HepG2 (cell line): ENCODE measurements at regions not wholly inside any gene's neighbourhood (a gene's known extent, or its start where the extent isn't known, plus 50 kb on each side); places are given as distances from the start of the nearest gene placed in this dataset.

Source experiments
- ETV6 ChIP-seq: sonication (generic); formaldehyde crosslinking; conservative IDR thresholded peaks from 2 replicates; pipeline ENCODE4 v1.4.0; 2020; ENCODE audit warnings: missing genetic modification reagents
- JUN ChIP-seq: sonication (generic); formaldehyde crosslinking; IDR thresholded peaks from 2 replicates; pipeline ENCODE4 v1.4.0; 2020; ENCODE audit warnings: mild to moderate bottlenecking, missing genetic modification reagents
- MAZ ChIP-seq, 2 experiments: sonication (generic) in 1 of 2; formaldehyde crosslinking in 1 of 2; IDR thresholded peaks; 2 replicates each; pipeline versions ENCODE4 v1.5.0 to v1.6.1; 2012 to 2020; ENCODE audit warnings: low read depth in 2 of 2, mild to moderate bottlenecking in 2 of 2, borderline replicate concordance in 1 of 2, improper control_type of control experiment in 1 of 2, low read length in 1 of 2, missing genetic modification reagents in 1 of 2, moderate library complexity in 1 of 2
- NFE2L2 ChIP-seq: fragments of 150-350 bp; IDR thresholded peaks from 2 replicates; pipeline ENCODE4 v1.6.1; 2014; ENCODE audit warnings: low read length
- SUZ12 ChIP-seq: fragments of 150-350 bp; IDR thresholded peaks from 2 replicates; pipeline ENCODE4 v1.6.1; 2014; ENCODE audit warnings: low read depth, low read length
- TF ChIP-seq, protein P1 (sequence below): sonication (generic); formaldehyde crosslinking; IDR thresholded peaks from 2 replicates; pipeline ENCODE4 v1.5.0; 2020; ENCODE audit warnings: mild to moderate bottlenecking, missing genetic modification reagents, moderate library complexity
- TF ChIP-seq, protein P2 (sequence below): sonication (generic); formaldehyde crosslinking; IDR thresholded peaks from 2 replicates; pipeline ENCODE4 v1.4.0; 2020; ENCODE audit warnings: missing genetic modification reagents

DNA sequence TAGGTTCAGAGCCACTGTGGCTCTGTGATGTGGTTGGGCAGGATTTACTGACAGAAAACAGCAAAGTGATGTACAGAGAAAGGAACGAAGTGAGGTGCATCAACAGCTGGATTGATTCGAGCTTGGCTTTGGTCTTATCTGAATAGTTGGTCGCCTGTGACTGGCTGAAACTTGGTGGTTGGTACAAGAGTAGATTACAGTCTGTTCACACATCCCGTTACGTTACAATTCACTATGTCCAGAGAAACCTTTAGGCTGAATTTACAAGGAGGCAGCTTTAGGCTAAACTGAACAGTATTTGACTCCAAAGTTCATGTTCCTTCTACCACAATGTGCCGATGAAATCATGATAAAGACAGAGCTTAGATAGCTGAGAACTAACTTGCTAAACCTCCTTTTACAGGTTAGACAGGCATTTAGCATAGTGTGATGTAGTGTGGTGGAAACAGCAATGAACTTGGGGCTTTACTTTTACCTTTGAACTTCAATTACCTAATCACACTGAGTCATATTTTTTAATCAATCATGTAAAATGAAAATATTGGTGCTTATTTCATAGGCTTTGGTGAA is 210.2 kb upstream of the PUM3 start:
- TF ChIP-seq MAZ (IDR thresholded peaks at IDR 0.05; ENCODE audit: borderline replicate concordance, low read depth, low read length) (no peak), MAZ (CRISPR knock-in tag; IDR thresholded peaks at IDR 0.05; ENCODE audit: low read depth) (no peak), ETV6 (CRISPR knock-in tag) (no peak), NFE2L2 (no peak), JUN (no peak), SUZ12 (no peak)
- TF ChIP-seq, protein P1, sequence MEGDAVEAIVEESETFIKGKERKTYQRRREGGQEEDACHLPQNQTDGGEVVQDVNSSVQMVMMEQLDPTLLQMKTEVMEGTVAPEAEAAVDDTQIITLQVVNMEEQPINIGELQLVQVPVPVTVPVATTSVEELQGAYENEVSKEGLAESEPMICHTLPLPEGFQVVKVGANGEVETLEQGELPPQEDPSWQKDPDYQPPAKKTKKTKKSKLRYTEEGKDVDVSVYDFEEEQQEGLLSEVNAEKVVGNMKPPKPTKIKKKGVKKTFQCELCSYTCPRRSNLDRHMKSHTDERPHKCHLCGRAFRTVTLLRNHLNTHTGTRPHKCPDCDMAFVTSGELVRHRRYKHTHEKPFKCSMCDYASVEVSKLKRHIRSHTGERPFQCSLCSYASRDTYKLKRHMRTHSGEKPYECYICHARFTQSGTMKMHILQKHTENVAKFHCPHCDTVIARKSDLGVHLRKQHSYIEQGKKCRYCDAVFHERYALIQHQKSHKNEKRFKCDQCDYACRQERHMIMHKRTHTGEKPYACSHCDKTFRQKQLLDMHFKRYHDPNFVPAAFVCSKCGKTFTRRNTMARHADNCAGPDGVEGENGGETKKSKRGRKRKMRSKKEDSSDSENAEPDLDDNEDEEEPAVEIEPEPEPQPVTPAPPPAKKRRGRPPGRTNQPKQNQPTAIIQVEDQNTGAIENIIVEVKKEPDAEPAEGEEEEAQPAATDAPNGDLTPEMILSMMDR (CRISPR knock-in tag): no peak
- TF ChIP-seq, protein P2, sequence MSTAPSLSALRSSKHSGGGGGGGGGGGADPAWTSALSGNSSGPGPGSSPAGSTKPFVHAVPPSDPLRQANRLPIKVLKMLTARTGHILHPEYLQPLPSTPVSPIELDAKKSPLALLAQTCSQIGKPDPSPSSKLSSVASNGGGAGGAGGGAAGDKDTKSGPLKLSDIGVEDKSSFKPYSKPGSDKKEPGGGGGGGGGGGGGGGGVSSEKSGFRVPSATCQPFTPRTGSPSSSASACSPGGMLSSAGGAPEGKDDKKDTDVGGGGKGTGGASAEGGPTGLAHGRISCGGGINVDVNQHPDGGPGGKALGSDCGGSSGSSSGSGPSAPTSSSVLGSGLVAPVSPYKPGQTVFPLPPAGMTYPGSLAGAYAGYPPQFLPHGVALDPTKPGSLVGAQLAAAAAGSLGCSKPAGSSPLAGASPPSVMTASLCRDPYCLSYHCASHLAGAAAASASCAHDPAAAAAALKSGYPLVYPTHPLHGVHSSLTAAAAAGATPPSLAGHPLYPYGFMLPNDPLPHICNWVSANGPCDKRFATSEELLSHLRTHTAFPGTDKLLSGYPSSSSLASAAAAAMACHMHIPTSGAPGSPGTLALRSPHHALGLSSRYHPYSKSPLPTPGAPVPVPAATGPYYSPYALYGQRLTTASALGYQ (CRISPR knock-in tag): no peak
